NCI-H345 treated with DMSO at 0.1 percent for 48 hours (cell line): ENCODE measurements at regions not wholly inside any gene's neighbourhood (a gene's known extent, or its start where the extent isn't known, plus 50 kb on each side); places are given as distances from the start of the nearest gene placed in this dataset.

Source experiments
- DNase-seq: peaks from one replicate; lab custom pipeline; 2025; ENCODE audit not compliant: unreplicated experiment; lab: John Stamatoyannopoulos, UW

DNA sequence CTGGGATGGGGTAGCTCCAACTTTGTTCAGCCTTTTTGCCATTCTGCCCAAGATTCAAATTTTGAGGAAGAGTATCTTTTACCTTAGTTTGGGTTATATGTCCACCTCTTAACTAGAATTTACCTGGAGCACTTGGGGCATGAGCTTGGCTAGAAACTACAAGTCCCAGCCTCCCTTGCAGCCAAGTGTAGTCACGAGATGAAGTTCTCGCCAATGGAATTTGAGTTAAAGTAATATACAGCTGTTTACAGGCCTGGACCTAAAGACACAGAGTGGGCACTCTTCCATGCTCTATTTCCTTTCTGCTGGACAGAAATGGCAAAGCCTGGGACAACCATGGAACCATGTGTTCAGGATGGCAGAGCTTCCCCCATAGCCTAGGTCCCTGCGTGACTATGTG lies 233.6 kb upstream of the GATB start:
- DNase-seq, result no peak

DNA sequence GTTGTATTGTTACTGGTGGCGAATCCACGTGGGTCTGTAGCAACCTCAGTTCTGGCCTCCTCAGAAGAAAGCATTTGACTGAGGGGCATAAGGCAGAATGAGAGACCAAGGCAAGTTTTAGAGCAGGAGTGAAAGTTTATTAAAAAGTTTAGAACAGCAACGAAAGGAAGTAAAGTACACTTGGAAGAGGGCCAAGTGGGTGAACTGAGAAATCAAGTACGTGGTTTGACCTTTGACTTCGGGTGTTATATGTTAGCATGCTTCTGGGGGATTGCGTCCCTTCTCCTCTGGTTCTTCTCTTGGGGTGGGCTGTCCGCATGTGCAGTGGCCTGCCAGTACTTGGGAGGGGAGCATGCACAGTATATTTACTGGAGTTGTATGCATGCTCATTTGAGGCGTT lies 232.7 kb upstream of the GATB start:
- DNase-seq, result no peak

DNA sequence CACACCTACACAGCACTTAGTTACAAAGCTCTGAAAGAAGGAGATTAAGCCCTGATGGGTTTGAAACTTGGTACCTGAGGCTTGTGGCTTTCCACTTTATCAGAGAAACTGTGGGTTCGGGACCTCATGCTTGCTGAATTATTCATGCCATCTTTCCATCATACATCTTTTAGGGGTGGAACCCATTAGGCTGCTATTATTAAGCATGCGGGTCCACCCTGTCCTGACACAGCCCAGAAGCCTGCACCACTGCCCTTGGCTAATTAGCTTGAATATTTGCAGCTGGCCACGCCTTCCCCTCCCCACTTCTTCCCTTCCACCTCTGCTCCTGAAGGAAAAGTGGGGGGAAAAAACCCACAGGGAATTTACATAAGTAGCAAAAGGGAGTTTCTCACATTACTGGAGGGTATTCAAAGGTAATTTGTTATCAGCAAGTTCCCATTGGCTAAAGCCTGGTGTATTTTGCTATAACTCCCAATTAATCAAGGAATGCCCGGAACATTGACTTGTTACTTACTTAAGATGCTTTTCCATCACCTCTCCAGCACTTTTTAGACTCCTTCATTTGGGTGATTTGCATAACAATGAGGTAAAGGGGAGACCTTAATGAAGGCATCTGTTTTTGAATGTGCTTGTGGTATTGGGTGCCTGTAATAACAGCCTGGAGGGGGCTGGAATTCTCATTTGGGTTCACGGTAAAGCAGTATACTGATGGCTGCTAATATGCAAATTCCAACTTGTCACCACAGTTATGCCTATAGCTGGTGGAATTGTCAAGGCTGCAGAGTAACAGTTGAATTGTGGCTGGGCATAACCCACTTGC lies 231.7 kb upstream of the GATB start:
- DNase-seq, result no peak

DNA sequence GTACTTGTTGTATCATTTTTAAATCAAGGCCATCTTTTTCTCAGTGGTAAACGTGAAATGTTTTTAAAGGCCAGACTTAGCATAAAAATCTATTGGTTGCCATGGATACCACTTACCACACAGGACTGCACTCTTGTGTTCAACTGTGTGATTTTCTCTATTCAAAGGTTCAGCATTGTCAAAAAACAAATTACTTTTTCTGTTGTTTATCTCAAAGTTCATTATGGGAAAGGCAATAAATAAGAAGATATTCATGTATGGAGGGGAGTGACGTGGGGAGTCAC lies 231.0 kb upstream of the GATB start:
- DNase-seq, result no peak

DNA sequence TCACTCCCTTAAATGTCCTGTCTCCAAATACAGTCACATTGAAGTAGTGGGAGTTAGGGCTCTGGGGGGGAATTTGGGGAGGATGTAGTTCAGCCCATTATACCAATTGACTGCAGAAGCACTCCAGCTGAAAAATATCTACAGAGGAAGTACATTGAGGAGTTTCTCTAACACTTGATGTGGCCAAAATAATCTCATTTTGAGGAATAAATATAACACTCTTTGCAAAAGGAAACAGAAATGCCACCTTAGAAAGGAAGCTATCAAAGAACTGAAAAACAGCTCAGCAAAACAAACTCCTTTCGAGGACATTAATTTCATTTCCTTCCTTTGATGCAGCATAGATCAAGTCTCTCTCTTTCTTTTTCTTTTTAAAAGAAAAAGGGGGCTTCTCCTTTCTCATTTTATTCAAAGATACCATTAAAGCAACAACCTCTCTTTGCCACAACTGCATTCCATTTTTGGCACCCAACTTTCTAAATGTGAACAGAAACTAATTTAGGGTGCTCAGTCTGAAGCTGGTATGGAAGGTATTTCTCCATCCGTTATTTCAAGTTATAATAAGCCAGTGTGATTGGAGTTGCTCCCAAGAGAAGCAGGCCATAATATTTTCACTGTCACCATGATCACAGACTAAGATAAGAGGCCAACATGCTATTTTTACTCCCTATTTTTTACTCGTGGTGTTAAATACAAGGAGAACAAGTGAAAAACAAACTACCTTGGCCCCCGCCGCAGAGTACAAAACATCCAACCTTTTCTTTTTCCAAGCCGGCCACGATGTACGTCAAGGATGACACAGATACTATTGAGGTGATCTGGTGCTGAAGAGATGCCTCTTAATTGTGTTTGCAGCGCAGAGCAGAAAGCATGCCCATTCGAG lies 230.4 kb upstream of the GATB start:
- no peak for DNase-seq

DNA sequence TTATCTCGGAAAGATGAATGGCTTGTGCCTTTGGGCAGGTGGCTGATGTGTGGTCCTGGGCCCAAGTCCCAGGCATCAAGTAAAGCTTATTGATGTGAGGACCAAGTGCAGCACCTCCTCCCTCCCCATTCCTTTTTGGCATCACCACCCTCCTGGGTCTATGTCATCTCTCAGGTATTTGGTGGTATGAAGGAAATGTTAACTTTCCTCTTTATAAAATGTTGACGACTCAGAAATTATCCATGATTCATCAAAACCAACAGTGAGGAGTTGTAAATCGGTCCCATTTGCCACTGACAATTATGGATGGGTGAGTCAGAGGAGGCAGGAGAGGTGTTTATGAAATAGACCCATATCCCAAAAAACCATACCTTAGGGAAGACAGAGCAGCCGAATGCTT lies 229.4 kb upstream of the GATB start:
- no peak for DNase-seq

DNA sequence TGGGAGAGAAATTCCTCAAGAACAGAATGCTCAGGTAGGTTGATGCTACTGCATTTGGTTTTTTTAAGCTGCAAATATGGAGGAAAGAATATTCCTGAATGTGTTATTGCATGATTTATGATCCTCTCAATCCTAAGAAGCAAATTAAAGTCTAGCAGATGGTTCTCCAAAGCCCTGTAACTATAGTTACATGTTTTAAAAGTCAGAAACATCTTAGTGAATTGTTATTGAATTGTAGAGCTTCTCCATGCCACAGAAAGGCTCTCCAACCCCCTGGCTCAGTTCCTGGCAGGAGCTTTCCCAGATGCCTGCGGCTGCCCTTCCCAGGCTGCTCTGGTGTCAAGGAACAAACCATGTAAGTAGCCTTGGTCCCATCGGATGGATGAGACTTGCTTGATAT lies 227.8 kb upstream of the GATB start:
- no peak for DNase-seq

DNA sequence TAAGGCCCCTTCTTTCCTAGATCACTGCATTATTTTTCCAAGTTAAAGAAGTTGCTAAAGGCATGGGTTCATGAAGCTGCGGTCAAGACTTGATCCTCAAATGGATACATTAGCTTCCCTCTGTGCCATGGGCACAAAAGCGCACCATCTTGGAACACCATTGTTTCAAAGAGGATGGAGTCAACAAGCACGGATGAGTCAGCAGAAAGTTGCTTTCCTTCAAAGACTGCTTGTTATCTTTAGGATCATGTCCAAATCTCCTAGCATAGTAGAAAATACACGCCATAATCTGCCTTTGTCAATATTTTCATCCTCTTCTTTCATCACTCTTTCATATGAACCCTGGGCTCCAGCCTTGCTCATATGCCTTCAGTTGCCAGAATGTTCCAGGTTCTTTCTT lies 226.8 kb upstream of the GATB start:
- DNase-seq, result no peak

DNA sequence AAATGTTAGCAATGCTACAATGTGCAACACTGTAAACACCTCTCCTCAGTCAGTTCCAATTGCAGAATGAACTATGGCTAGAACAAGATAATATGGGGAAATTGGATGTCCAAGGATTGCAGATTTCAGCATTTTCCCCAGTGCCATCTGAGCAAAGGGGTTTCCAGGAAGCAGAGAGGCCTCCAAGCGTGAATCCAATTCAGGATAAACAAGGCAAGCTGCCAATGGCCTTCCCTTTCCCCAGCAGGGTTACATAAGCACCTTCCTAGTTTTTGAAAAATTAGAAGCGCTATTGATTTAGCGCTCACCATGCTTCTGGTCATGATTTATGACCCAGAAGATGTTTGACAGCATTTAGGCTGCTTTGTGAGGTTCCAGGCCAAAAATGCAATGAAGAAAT lies 223.0 kb upstream of the GATB start:
- no peak for DNase-seq

DNA sequence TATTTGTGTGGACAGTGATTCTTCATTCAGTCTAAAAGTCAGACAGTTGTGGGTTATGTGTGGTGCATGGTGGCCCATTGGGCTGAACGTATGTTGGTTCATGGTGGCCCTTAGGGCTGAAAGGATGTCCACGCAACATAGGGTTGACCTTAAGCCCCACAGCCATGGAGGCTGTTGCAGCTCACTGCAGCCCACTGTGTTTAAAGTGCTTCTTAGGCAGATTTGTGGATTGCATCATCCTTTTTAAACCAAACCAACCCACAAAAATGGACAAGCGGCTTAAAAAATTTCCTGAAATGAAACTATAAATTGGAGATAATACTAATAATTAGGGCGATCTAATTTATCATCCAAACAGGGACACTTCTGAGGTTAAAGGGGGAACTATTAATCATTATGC lies 219.0 kb upstream of the GATB start:
- DNase-seq, result no peak

DNA sequence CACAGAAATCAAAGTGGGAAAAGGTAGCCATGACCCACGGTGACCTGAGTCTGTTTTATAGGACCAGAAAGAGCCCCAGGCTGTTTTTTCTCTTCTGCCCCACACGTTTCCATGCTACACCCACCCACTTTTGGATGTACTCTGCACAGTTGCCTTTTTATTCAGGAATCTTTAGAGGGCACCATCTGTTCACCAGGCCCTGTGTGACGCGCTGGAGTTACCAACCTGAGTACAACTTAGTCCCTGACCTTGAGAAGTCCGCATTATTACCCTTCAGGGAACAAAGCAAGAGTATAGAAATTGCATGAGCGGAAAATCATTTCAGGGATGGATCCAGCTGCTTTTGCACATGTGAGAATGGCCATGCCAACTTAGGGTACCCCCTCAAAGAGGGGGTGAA lies 207.8 kb upstream of the GATB start:
- no peak for DNase-seq

DNA sequence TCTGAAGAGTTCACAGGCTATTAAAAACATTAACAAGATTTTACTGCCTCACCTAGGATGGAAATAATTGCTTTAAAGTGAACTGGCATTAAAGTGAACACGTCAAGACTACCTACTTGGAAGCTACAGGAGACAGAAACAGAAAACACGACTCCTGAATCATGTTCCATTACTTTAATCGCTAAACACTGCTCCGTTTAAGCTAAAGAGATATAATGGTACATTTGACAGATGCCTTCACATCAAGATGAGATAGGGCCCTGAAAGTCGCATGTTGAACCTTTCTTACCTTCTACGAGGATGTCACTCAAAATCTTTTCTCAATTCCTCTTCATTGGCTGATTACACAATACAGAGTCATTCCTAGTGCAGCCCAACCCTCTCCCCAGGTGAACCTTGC lies 206.3 kb upstream of the GATB start:
- DNase-seq, result no peak

DNA sequence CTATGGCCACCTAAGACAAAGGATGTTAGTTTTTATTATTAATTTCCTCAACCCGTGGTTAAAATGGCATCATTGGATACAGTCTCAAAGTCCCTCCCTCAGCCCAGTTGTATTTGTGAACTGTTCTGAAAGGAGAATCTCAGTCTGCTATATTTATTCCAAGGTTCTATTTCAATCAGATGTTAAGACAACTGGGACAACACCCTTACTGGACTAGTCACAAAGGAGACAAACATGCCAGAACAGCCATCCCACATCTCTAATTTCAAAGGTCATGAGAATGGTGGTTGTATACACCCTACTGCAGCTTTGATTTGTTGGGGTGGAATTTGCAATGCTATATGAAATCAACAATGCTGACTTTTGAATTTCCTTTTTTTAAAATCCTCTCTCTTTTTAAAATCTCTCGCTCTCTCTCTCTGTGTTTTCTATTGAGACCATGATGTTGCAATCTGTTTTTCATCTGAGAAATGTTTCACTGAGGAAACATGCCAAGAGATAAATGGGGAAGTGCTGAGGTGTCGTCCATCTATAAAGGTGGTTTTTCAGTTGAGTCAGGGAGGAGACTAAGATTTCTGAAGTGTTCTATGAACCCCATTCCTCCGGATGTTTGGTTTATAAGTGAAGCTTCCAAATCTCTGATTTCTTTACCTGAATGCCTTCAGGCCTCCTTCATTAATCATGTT lies 201.5 kb upstream of the GATB start:
- no peak for DNase-seq

DNA sequence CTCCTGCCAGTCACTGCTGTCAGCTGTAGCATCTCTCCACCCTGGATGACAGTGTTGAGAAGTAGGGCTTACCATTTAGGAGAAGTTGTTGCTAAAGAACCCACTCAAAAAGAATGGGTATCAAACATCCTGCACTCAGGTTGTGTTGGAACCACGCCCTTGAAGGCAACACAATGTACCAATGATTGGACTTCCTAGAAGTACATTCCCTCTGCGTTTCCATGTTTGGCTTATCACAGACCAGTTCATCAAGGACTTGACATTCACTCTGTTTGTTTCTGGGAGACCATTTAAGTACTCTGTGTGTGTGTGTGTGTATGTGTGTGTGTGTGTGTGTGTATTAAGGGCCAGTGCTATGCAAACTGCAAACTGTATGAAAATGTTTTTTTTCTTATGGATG lies 200.6 kb upstream of the GATB start:
- no peak for DNase-seq

DNA sequence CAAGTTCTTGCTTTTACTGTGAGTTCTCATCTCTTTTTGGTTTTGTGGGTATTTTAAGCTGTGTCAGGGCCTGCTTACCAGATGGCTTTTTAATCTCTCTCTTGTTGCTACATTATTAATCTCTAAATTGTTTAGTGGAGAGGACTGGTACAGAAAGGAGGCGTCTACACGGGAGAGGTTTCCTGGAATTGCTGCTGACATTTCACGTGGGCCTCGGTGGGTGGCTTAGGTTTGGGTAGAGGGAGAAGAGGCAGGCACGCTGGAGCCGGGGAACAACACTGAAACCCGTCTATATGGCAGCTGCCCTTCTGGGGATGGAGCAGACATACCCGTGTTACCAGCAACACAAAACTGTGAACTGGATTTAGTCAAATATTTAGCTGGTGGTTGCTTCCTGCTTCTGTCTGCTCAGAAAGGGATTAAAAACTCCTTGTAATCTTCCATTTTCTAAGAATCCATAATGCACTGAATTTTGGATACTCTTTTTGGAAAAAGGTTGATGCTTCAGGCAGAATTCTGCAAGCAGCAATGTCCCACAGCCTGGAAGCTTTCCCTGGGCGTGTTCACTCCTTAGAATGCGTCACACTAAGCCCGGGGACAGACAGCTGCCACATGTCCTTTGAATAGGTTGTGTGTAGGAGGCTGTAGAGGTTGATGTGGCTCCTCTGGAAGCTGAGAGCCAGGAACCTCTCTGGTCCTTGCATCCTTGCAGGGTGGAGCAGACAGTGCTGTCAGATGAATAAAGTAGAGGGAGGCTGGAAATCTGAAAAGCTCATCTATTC lies 199.8 kb upstream of the GATB start:
- DNase-seq, result no peak

DNA sequence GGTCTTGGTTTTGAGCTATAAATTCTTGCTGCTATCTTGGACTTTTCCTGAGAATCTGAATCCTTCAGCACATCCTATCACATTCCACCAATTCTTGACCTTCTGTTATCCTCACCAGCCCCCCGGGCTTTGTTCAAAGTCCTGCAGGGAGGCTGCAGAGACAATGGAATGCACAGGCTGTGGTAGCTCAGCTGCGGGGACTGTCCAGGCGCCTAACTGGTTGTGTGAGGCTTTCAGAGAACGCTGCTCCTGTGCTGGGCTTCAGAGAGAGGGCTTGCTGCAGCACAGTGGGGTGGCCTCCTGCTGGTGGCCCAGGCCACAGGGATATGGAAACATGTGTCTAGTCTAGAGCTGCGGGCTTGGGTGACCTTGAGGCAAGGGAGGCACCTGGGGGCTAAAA lies 196.3 kb upstream of the GATB start:
- no peak for DNase-seq

DNA sequence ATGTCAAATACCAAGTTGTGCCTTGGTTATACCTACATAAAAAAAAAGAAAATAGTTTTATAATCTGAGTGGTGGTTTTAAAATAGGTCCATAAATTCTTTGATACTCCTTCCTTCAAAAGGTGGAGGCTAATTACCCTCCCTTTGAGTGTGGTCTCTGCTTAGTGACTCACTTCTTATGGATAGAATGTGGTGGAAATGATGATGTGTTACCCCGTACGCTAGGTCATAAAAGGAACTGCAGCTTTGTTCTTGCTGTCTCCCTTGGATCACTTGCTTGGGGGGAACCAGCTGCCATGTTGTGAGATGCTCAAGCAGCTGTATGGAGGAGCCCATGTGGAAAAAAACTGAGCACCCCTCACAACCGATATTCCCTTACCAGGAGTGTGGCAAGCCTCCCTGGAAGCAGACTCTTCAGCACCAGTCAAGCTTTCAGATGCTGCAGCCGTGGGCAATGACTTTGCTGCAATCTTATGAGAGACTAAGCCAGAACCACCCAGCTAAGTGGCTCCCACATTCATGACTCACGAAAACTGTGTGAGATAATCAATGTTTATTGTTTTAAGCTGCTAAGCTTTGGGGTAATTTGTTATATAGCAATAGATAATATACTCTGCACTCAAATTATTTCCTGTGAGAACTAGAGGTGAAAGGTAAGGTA lies 195.0 kb upstream of the GATB start:
- no peak for DNase-seq

DNA sequence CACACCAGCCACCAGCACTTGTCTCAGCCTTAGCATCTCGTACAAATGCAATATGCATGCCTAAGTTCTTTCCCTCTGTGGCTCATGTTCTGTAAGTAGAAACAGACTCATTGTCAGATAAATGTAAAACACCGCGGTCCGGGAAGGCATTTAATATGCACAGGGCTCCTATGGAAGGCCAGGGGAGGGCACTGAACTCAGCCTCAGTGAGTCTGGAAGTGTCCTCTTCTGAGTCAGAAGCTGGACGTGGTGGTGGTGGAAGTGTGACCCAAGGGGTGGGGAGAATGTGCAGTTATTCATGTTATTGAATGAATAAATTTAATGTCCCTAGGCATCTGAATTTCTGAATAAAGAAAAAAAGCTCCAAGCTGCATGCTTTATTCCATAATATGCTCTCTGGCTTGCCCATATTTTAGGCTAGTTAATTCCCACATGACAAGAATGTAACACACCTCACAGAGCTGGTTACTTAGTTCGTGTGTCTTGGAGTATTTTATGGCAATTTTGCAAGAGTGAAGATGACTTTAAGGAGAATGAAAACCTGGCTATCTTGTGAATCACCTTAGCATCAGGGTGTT lies 193.1 kb upstream of the GATB start:
- DNase-seq, result no peak

DNA sequence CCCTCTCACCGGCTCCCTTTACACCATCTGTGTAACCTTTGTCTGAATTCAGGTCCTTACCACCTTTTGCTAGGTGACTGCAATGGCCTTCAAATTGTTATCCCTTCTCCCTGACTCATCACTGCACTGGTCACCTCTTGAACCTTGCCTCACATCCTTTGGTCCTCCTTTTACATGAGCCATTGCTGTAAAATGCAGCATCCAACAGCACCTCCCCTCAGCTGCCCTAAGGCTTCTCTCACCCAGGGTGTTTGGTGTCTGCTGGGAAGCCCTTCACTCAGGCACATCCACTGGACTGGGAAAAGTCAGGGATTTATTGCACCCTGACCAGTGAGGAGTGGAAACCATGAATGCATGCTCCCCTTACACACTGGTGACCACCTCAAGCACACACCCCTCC lies 192.5 kb upstream of the GATB start:
- no peak for DNase-seq

DNA sequence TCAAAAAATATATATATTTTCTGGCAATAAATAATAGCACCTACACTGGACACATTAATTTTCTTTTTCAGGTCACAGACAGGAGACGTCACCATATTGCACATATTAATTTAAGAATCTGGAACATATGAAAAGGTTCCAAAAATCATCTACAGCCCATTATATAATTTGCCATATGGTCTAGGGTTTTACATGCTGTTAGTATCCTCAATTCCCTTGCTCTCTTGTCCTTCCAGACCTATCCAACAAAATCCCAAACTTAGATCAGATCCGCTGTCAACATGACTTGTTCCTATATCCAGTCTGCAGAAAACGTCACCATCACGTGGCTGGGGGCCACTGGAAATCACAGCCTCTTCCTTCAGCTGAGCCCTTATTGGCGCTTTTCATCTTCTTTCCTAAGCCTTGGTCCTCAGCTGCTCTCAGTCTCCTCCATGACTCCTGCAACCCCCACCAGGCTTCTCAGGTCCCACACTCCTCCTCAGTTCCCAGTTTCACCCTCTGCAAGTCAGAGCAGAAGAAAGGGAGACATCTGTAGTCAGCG lies 192.0 kb upstream of the GATB start:
- DNase-seq, result no peak
